GM12878 (cell line): ENCODE measurements at regions not wholly inside any gene's neighbourhood (a gene's known extent, or its start where the extent isn't known, plus 50 kb on each side); places are given as distances from the start of the nearest gene placed in this dataset.

Experiments used
- ATAC-seq: fragments of 200-7000 bp; cut with Tn5 transposase; 3 replicates; pipeline ENCODE4 v1.9.1; 2020; ENCODE audit warnings: mild to moderate bottlenecking, moderate library complexity
- BruUV-seq: library from RNA; stranded (reverse); fragments of 400-500 nt; replicated peaks from 2 replicates; lab custom pipeline; 2021; lab: Mats Ljungman, UMichigan
- CTCF ChIA-PET: fragments of 300-600 bp; sonication (Branson Sonifier 250); formaldehyde crosslinking; extraction: SDS; loops from one replicate; lab custom pipeline; 2021; ENCODE audit warnings: inconsistent platforms; lab: Yijun Ruan, JAX
- POLR2A ChIA-PET: fragments of 350-600 bp; formaldehyde crosslinking; extraction: SDS; loops from one replicate; lab custom pipeline; 2021; ENCODE audit warnings: inconsistent platforms; lab: Charles Lee
- RAD21 ChIA-PET: fragments of 300-600 bp; sonication (Branson Sonifier 250); formaldehyde crosslinking; loops from one replicate; lab custom pipeline; 2023; ENCODE audit warnings: antibody characterized with exemption; ENCODE audit not compliant: unreplicated experiment; lab: Charles Lee
- SMC1A ChIA-PET: fragments of 300-600 bp; sonication (Branson Sonifier 250); formaldehyde crosslinking; loops from one replicate; lab custom pipeline; 2023; ENCODE audit not compliant: unreplicated experiment, uncharacterized antibody; lab: Charles Lee
- DNase-seq: peaks from one replicate; pipeline ENCODE4 v3.0.0-alpha.2; 2011; ENCODE audit warnings: low read depth, low spot score
- FAIRE-seq: peaks from 3 replicates; lab custom pipeline; 2011; peaks lifted over from hg19 to GRCh38; lab: Jason Lieb, UNC
- H2AFZ ChIP-seq: 2 replicates; pipeline ENCODE4 v1.6.0; 2011; ENCODE audit warnings: low read depth, low read length, control low read depth; ENCODE audit not compliant: control insufficient read depth
- H3K27ac ChIP-seq: 2 replicates; pipeline ENCODE4 v1.5.1; 2011; ENCODE audit warnings: control low read depth; ENCODE audit not compliant: control insufficient read depth, insufficient read depth
- H3K27me3 ChIP-seq, 2 experiments: replicated peaks in 1 of 2; 2 replicates each; pipeline versions ENCODE4 v1.6.0 to v1.6.1; 2011; ENCODE audit warnings: low read length in 1 of 2; ENCODE audit not compliant: control insufficient read depth in 2 of 2, insufficient read depth in 2 of 2
- H3K36me3 ChIP-seq, 2 experiments: 2 replicates each; pipeline ENCODE4 v1.5.1; 2011; ENCODE audit warnings: low read length in 1 of 2; ENCODE audit not compliant: control insufficient read depth in 2 of 2, insufficient read depth in 2 of 2
- H3K4me1 ChIP-seq: 2 replicates; pipeline ENCODE4 v1.6.1; 2011; ENCODE audit warnings: mild to moderate bottlenecking, low read length, moderate library complexity, mixed read lengths; ENCODE audit not compliant: control insufficient read depth, insufficient read depth
- H3K4me2 ChIP-seq: 2 replicates; pipeline ENCODE4 v1.6.0; 2011; ENCODE audit warnings: control low read depth; ENCODE audit not compliant: control insufficient read depth, insufficient read depth
- H3K4me3 ChIP-seq: fragments of 200-600 bp; sonication (generic); 2 replicates; pipeline ENCODE4 v1.5.1; 2016
- H3K79me2 ChIP-seq: 2 replicates; pipeline ENCODE4 v1.6.0; 2011; ENCODE audit warnings: low read length; ENCODE audit not compliant: control insufficient read depth, insufficient read depth
- H3K9ac ChIP-seq: 2 replicates; pipeline ENCODE4 v1.8.0; 2011; ENCODE audit warnings: low read length, control low read depth, mixed read lengths; ENCODE audit not compliant: control insufficient read depth, insufficient read depth
- H3K9me3 ChIP-seq: replicated peaks from 3 replicates; pipeline ENCODE4 v1.5.1; 2011; ENCODE audit warnings: mild to moderate bottlenecking, low read length; ENCODE audit not compliant: control insufficient read depth, insufficient read depth
- H4K20me1 ChIP-seq: 2 replicates; pipeline ENCODE4 v1.6.0; 2011; ENCODE audit not compliant: control insufficient read depth, insufficient read depth
- CTCF ChIP-seq, 3 experiments: IDR thresholded peaks in 2 of 3; conservative IDR thresholded peaks in 1 of 3; 2 replicates each; pipeline ENCODE4 v1.5.1; 2011; ENCODE audit warnings: low read depth in 3 of 3, low read length in 3 of 3, mild to moderate bottlenecking in 3 of 3, control low read depth in 2 of 3, moderate library complexity in 2 of 3, inconsistent platforms in 1 of 3, mixed read lengths in 1 of 3; ENCODE audit not compliant: control insufficient read depth in 2 of 3, insufficient read depth in 1 of 3; ENCODE audit errors: extremely low read depth in 1 of 3
- RAD21 ChIP-seq: IDR thresholded peaks from 2 replicates; pipeline ENCODE4 v1.6.1; 2011; ENCODE audit warnings: mild to moderate bottlenecking, low read depth, low read length, moderate library complexity; ENCODE audit not compliant: insufficient read depth
- TARDBP ChIP-seq: IDR thresholded peaks from 2 replicates; pipeline ENCODE4 v1.6.1; 2016; ENCODE audit warnings: borderline replicate concordance
- WGBS: methylation state at CpG from one replicate; pipeline ENCODE4 v1.1.6; 2016; ENCODE audit warnings: low lambda C conversion rate; ENCODE audit not compliant: insufficient replicate concordance, insufficient coverage; ENCODE audit errors: missing lambda C conversion rate; 5-methylcytosine and 5-hydroxymethylcytosine counted together
- in situ Hi-C: fragments of 300-500 bp; cut with MboI; formaldehyde crosslinking; loops from 9 replicates; pipeline ENCODE4 v1.14.3; 2018; ENCODE audit warnings: mixed read lengths
- intact Hi-C: fragments of 100-400 bp; cut with micrococcal nuclease; formaldehyde crosslinking; loops from one replicate; pipeline ENCODE4 v1.14.2; 2022; ENCODE audit not compliant: unreplicated experiment
- TF ChIP-seq, protein P1 (sequence below): fragments of 450-650 bp; IDR thresholded peaks from 2 replicates; pipeline ENCODE4 v1.6.1; 2014; ENCODE audit warnings: mild to moderate bottlenecking

GRCh38 chr4:24032371-24032989, 142.6 kb upstream of the PPARGC1A start:
- intact Hi-C loops = no loop called here
- POLR2A ChIA-PET = interaction anchor here (0.7 kb wide), 1 partner anchor 523 kb away, joined by 3 read pairs; no protein-coding TSS in a partner anchor
- SMC1A ChIA-PET = interaction anchor here (0.9 kb wide), 1 partner anchor 351 kb away, joined by 3 read pairs; no protein-coding TSS in a partner anchor
- no peak for FAIRE-seq
- Histone ChIP-seq H3K4me1 (no peaks in the 10 kb centered on the region), H3K27ac (no peak overlapping the region), H3K9ac (no peak overlapping the region), H3K4me2 (no peak overlapping the region), H2AFZ (no peak overlapping the region), H3K36me3 (no peaks in the 10 kb centered on the region), H3K9me3 (no peaks in the 10 kb centered on the region), H3K27me3 (no peaks in the 10 kb centered on the region), H3K79me2 (no peaks in the 10 kb centered on the region), H3K4me3 (no peak overlapping the region), H4K20me1 (no peaks in the 10 kb centered on the region)
- TF ChIP-seq CTCF (IDR thresholded peaks at IDR 0.05 in 2 of 3, conservative IDR thresholded peaks at IDR 0.05 in 1 of 3; ENCODE audit: control insufficient read depth in 2 of 3, extremely low read depth in 1 of 3, insufficient read depth in 1 of 3, low read depth in 3 of 3, low read length in 3 of 3) (peak in 2 of 3 experiments; percentile 20 to 22; a peak in 3 of 6 replicates), TARDBP (no peak), RAD21 (peak; percentile 28; the same call in 1 of the 2 replicates)
- TF ChIP-seq, protein P1, sequence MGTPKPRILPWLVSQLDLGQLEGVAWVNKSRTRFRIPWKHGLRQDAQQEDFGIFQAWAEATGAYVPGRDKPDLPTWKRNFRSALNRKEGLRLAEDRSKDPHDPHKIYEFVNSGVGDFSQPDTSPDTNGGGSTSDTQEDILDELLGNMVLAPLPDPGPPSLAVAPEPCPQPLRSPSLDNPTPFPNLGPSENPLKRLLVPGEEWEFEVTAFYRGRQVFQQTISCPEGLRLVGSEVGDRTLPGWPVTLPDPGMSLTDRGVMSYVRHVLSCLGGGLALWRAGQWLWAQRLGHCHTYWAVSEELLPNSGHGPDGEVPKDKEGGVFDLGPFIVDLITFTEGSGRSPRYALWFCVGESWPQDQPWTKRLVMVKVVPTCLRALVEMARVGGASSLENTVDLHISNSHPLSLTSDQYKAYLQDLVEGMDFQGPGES = no peak
- BruUV-seq = no TSS peak
- DNase-seq = no peak
- in situ Hi-C loops = no loop called here
- WGBS = 5% methylated on average over 2 of the region's 2 CpGs
- CTCF ChIA-PET = interaction anchor here (0.7 to 1.2 kb wide), 3 partner anchors 13 to 897 kb away, joined by 3 to 4 read pairs (median 3); no protein-coding TSS in a partner anchor
- peak; percentile 66 for ATAC-seq
- RAD21 ChIA-PET = no interaction called here
